Gastrocnemius medialis (tissue), 4 donors: ENCODE measurements at regions not wholly inside any gene's neighbourhood (a gene's known extent, or its start where the extent isn't known, plus 50 kb on each side); places are given as distances from the start of the nearest gene placed in this dataset.

Source experiments
- ATAC-seq, 2 donors: fragments of 150-250 bp; one replicate each; pipeline ENCODE4 v1.9.1; 2016
- DNase-seq, 2 donors: peaks; one replicate each; pipeline ENCODE4 v3.0.0-alpha.2; 2019
- H3K27ac ChIP-seq, 4 donors: fragments of 200-600 bp; sonication (generic); 1 replicate in 1 of 4; 2 replicates in 3 of 4; pipeline ENCODE4 v1.5.1; 2016 to 2018; ENCODE audit warnings: mild to moderate bottlenecking in 2 of 4, moderate library complexity in 1 of 4
- H3K27me3 ChIP-seq, 3 donors: fragments of 200-600 bp; sonication (generic) in 2 of 3; 1 replicate in 1 of 3; 2 replicates in 2 of 3; pipeline versions ENCODE4 v1.5.1 to v1.6.0; 2016 to 2019; ENCODE audit warnings: mild to moderate bottlenecking in 1 of 3, moderate library complexity in 1 of 3
- H3K36me3 ChIP-seq, 2 donors: fragments of 200-600 bp; sonication (generic) in 1 of 2; one replicate each; pipeline ENCODE4 v1.5.1; 2017 to 2018
- H3K4me1 ChIP-seq, 2 donors: fragments of 200-600 bp; sonication (generic) in 1 of 2; one replicate each; pipeline ENCODE4 v1.5.1; 2016 to 2017; ENCODE audit warnings: mild to moderate bottlenecking in 2 of 2
- H3K4me3 ChIP-seq, 4 donors: fragments of 200-600 bp; sonication (generic) in 3 of 4; 1 replicate in 1 of 4; 2 replicates in 3 of 4; pipeline ENCODE4 v1.5.1; 2016 to 2019; ENCODE audit warnings: mild to moderate bottlenecking in 2 of 4
- H3K9me3 ChIP-seq, 3 donors: fragments of 200-600 bp; sonication (generic) in 2 of 3; 1 replicate in 1 of 3; 2 replicates in 2 of 3; pipeline ENCODE4 v1.5.1; 2016 to 2019
- POLR2A ChIP-seq, 2 donors: fragments of 450-650 bp; IDR thresholded peaks; one replicate each; pipeline ENCODE4 v1.6.1; 2017; ENCODE audit warnings: antibody characterized with exemption in 2 of 2, mild to moderate bottlenecking in 2 of 2, moderate library complexity in 2 of 2
- in situ Hi-C, 4 donors: fragments of 200-750 bp; cut with MboI; loops; one replicate each; pipeline versions ENCODE4 v1.15.0 to v1.8.0; 2017; ENCODE audit warnings: low sequenced_read_pairs in 4 of 4
- intact Hi-C: fragments of 100-400 bp; cut with DNase I; formaldehyde crosslinking; loops from one replicate; pipeline ENCODE4 v1.15.1; 2023; ENCODE audit warnings: low total_unique reads
- TF ChIP-seq, protein P1 (sequence below), 5 experiments: fragments of 450-650 bp in 3 of 5; fragments of 200-600 bp in 2 of 5; sonication (generic) in 2 of 5; IDR thresholded peaks in 4 of 5; conservative IDR thresholded peaks in 1 of 5; 1 replicate in 4 of 5; 2 replicates in 1 of 5; pipeline ENCODE4 v1.5.1; 2016 to 2019; ENCODE audit warnings: antibody characterized with exemption in 5 of 5, mild to moderate bottlenecking in 3 of 5, moderate library complexity in 3 of 5

DNA sequence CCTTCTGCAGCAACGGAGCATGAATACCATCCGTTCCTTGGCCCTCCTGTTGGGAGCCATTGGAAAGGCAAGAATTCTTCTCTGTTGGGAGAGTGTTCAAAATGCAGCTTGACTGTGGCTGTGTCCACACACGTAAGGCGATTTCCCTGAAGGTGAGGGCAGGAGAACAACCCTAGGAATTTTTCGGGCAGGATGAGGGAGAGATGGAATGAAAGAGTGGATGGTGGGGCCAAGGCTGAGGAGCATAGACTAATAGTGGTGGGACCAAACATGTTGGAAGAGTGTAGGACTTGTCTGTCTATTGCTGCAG, 924.9 kb downstream of the TBC1D22A start:
- DNase-seq (no peak), ATAC-seq (no peak)
- Histone ChIP-seq H3K9me3 (no peaks in the 10 kb centered on the region), H3K27me3 (no peaks in the 10 kb centered on the region), H3K27ac (no peak overlapping the region), H3K4me3 (no peak overlapping the region), H3K4me1 (no peaks in the 10 kb centered on the region), H3K36me3 (no peaks in the 10 kb centered on the region)
- in situ Hi-C loops (no loop called here), intact Hi-C loops (no loop called here)
- TF ChIP-seq POLR2A (IDR thresholded peaks at IDR 0.05): no peak
- TF ChIP-seq, protein P1, sequence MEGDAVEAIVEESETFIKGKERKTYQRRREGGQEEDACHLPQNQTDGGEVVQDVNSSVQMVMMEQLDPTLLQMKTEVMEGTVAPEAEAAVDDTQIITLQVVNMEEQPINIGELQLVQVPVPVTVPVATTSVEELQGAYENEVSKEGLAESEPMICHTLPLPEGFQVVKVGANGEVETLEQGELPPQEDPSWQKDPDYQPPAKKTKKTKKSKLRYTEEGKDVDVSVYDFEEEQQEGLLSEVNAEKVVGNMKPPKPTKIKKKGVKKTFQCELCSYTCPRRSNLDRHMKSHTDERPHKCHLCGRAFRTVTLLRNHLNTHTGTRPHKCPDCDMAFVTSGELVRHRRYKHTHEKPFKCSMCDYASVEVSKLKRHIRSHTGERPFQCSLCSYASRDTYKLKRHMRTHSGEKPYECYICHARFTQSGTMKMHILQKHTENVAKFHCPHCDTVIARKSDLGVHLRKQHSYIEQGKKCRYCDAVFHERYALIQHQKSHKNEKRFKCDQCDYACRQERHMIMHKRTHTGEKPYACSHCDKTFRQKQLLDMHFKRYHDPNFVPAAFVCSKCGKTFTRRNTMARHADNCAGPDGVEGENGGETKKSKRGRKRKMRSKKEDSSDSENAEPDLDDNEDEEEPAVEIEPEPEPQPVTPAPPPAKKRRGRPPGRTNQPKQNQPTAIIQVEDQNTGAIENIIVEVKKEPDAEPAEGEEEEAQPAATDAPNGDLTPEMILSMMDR (IDR thresholded peaks at IDR 0.05 in 4 of 5, conservative IDR thresholded peaks at IDR 0.05 in 1 of 5): no peak

DNA sequence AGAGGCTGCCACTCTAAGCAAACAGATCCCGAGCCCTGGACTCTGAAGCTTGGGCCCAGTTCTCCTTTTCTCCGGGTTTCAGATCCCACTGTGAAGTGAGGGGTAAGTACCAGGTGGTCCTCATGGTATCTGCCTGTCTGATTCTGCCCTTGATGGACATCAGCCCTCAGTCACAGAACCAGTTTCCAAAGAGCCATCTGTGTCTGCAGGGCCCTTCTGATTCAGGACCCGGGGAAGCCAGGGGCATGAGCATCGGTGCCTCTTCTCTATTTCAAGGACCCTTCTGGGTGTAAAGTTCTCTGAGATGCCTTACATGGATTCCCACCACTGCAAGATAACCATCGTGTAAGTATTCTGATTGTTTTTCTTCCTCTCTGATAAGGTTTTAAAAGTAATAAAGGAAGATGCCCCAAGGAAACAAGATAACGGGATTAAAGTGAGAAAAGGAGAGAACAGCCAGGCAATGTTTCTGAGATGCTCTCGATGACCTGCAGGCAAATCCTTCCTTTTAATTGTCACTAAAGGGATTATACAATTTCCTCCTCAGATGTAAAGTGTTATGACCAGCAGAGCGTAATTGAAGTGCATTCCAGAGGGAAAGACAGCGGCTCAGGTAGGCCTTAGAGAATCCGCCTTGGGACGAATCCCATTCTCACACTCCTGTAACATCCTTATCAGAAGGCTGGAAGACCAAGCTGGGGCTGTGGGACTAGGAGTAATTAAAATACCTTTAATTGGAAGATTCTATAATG, 924.3 kb downstream of the TBC1D22A start:
- Histone ChIP-seq H3K27me3 (no peaks in the 10 kb centered on the region), H3K4me3 (no peak overlapping the region), H3K9me3 (no peaks in the 10 kb centered on the region), H3K4me1 (no peaks in the 10 kb centered on the region), H3K27ac (no peak overlapping the region), H3K36me3 (no peaks in the 10 kb centered on the region)
- ATAC-seq: no peak
- in situ Hi-C loops: no loop called here
- TF ChIP-seq, protein P1 (IDR thresholded peaks at IDR 0.05 in 4 of 5, conservative IDR thresholded peaks at IDR 0.05 in 1 of 5): no peak
- TF ChIP-seq POLR2A (IDR thresholded peaks at IDR 0.05): no peak
- DNase-seq: no peak
- intact Hi-C loops: no loop called here

DNA sequence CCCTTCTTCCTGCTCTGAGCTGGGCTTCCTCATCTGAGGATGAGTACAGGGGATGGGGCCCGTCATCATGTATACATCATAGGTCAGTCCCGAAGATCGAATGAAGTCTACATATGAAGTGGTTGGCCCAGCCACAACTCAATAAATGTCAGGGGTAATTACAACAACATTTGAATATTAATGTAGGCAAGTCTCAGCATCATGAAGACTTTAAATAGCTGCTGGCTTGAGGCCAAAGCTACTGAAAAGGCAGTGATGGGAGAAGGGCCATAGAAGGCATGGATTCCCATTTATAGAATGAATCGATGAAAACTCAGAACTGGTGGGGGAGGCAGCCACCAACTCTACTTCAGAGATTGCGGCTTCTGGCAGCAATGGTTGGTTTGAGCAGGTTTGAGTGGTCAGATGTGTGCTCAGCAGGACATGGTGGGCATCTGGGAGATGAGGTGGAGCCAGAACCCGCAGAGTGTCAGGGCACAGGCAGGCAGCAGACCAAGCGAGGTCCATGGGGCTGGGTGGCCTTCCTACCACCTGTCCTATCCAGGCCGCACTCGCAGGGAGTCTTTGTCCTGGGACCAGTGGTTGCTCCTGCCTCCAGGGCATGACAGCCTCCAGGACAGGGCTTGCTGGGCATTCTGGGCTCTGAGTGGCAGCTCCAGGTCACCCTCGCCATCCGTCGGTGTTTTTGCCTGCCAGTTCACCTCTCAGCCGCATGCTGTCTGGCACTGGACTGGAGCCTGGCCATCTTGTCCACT, 919.1 kb downstream of the TBC1D22A start:
- TF ChIP-seq, protein P1 (IDR thresholded peaks at IDR 0.05 in 4 of 5, conservative IDR thresholded peaks at IDR 0.05 in 1 of 5): no peak
- TF ChIP-seq POLR2A (IDR thresholded peaks at IDR 0.05): no peak
- ATAC-seq: no peak
- no peaks in the 10 kb centered on the region for H3K27me3 ChIP-seq
- H3K27ac ChIP-seq: no peak overlapping the region
- in situ Hi-C loops (no loop called here), intact Hi-C loops (no loop called here)
- H3K36me3 ChIP-seq: no peaks in the 10 kb centered on the region
- no peak overlapping the region for H3K4me3 ChIP-seq
- no peak for DNase-seq
- H3K4me1 ChIP-seq: no peaks in the 10 kb centered on the region
- no peaks in the 10 kb centered on the region for H3K9me3 ChIP-seq

DNA sequence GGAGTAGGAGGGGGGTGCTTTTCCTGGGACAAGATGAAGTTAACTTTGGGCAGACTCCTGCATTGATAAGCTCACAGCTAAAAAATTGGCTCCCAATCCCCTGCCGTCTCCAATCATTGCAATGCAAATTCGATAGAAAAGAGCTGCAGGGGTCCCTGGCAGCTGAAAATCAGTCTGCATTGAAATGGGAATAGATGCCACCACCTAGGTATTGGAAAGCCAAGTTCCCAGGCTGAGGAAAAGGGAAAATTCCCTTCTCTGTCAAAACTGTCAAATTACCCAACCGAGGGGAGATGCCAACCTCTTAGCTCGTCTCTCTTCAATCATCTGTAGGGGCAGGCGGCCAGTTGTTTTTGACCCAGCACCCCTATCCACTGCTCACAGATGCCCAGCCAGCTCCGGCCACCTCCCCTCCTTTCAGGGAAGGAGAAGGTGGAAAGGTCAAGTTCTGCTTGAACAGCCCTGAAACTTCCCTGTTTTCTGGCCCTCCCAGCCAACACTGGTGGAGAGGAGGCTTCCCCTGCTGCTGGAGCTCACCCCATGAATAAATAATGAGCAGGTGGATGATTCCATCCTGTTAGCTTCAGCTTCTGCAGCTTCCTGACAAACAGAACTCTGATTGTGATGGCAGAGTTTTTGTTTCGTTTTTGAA, 916.3 kb downstream of the TBC1D22A start:
- TF ChIP-seq, protein P1 (IDR thresholded peaks at IDR 0.05 in 4 of 5, conservative IDR thresholded peaks at IDR 0.05 in 1 of 5): no peak
- no peak for TF ChIP-seq POLR2A (IDR thresholded peaks at IDR 0.05)
- no peaks in the 10 kb centered on the region for H3K36me3 ChIP-seq
- intact Hi-C loops (no loop called here), in situ Hi-C loops (no loop called here)
- H3K4me1 ChIP-seq: no peaks in the 10 kb centered on the region
- ATAC-seq (no peak), DNase-seq (no peak)
- H3K27ac ChIP-seq: no peak overlapping the region
- no peaks in the 10 kb centered on the region for H3K9me3 ChIP-seq
- no peaks in the 10 kb centered on the region for H3K27me3 ChIP-seq
- H3K4me3 ChIP-seq: no peak overlapping the region
